CD14-positive monocyte (primary cell): ENCODE measurements at regions not wholly inside any gene's neighbourhood (a gene's known extent, or its start where the extent isn't known, plus 50 kb on each side); places are given as distances from the start of the nearest gene placed in this dataset.

Experiments
- DNase-seq, 3 donors: peaks; one replicate each; pipeline ENCODE4 v3.0.0-alpha.2; 2011 to 2022
- H2AFZ ChIP-seq: 2 replicates; pipeline ENCODE4 v1.6.0; 2012; ENCODE audit warnings: mild to moderate bottlenecking, low read depth, low read length, inconsistent platforms; ENCODE audit not compliant: insufficient read depth, poor library complexity, severe bottlenecking
- H3K27ac ChIP-seq, 2 donors: 1 replicate in 1 of 2; 2 replicates in 1 of 2; pipeline ENCODE4 v1.5.1; 2012 to 2013; ENCODE audit warnings: low read length in 2 of 2, control low read depth in 1 of 2, inconsistent platforms in 1 of 2, low read depth in 1 of 2, mild to moderate bottlenecking in 1 of 2
- H3K27me3 ChIP-seq, 2 donors: one replicate each; pipeline versions ENCODE4 v1.6.0 to v1.6.1; 2011 to 2013; ENCODE audit warnings: low read length in 2 of 2; ENCODE audit not compliant: control insufficient read depth in 2 of 2, insufficient read depth in 2 of 2
- H3K36me3 ChIP-seq, 2 donors: replicated peaks in 1 of 2; 1 replicate in 1 of 2; 2 replicates in 1 of 2; pipeline versions ENCODE4 v1.5.1 to v1.6.1; 2012 to 2013; ENCODE audit warnings: low read length in 2 of 2, control low read depth in 1 of 2, inconsistent platforms in 1 of 2, mild to moderate bottlenecking in 1 of 2; ENCODE audit not compliant: insufficient read depth in 2 of 2, control insufficient read depth in 1 of 2
- H3K4me1 ChIP-seq, 2 donors: 1 replicate in 1 of 2; 2 replicates in 1 of 2; pipeline versions ENCODE4 v1.5.1 to v1.6.1; 2012 to 2013; ENCODE audit warnings: low read length in 2 of 2, control low read depth in 1 of 2, inconsistent platforms in 1 of 2, mild to moderate bottlenecking in 1 of 2, moderate library complexity in 1 of 2; ENCODE audit not compliant: insufficient read depth in 2 of 2, control insufficient read depth in 1 of 2
- H3K4me2 ChIP-seq: replicated peaks from 2 replicates; pipeline ENCODE3; 2012; ENCODE audit warnings: low read length, moderate library complexity, mild to moderate bottlenecking; ENCODE audit not compliant: poor library complexity, severe bottlenecking; ENCODE audit errors: extremely low read depth
- H3K4me3 ChIP-seq, 3 experiments: fragments of 200-600 bp in 1 of 3; sonication (generic) in 1 of 3; replicated peaks in 1 of 3; 1 replicate in 2 of 3; 2 replicates in 1 of 3; pipeline ENCODE4 v1.5.1; 2011 to 2013; ENCODE audit warnings: low read length in 3 of 3, mild to moderate bottlenecking in 3 of 3, control low read depth in 2 of 3, low read depth in 2 of 3, inconsistent platforms in 1 of 3, moderate library complexity in 1 of 3
- H3K79me2 ChIP-seq: 2 replicates; pipeline ENCODE4 v1.6.0; 2012; ENCODE audit warnings: mild to moderate bottlenecking, control low read depth, inconsistent platforms, low read length, moderate library complexity; ENCODE audit not compliant: insufficient read depth
- H3K9ac ChIP-seq: 2 replicates; pipeline ENCODE4 v1.6.0; 2017; ENCODE audit warnings: low read length, mild to moderate bottlenecking; ENCODE audit not compliant: insufficient read depth, poor library complexity, severe bottlenecking
- H3K9me3 ChIP-seq, 2 donors: replicated peaks in 1 of 2; 1 replicate in 1 of 2; 2 replicates in 1 of 2; pipeline versions ENCODE4 v1.5.1 to v1.6.1; 2012 to 2013; ENCODE audit warnings: low read length in 2 of 2, control low read depth in 1 of 2; ENCODE audit not compliant: control insufficient read depth in 1 of 2, insufficient read depth in 1 of 2
- H4K20me1 ChIP-seq: 2 replicates; pipeline ENCODE4 v1.6.0; 2012; ENCODE audit warnings: mild to moderate bottlenecking, low read length, control low read depth, moderate library complexity; ENCODE audit not compliant: insufficient read depth
- H3K27ac Mint-ChIP-seq, 7 donors: one replicate each; pipeline ENCODE4 v1.8.0; 2020; ENCODE audit warnings: mild to moderate bottlenecking in 7 of 7, mixed read lengths in 7 of 7, moderate library complexity in 6 of 7, inconsistent platforms in 2 of 7
- H3K27me3 Mint-ChIP-seq, 3 donors: one replicate each; pipeline ENCODE4 v1.8.0; 2021 to 2022; ENCODE audit warnings: low read depth in 3 of 3, mild to moderate bottlenecking in 3 of 3, mixed read lengths in 3 of 3, moderate library complexity in 3 of 3, inconsistent platforms in 1 of 3
- H3K36me3 Mint-ChIP-seq, 2 donors: one replicate each; pipeline ENCODE4 v1.8.0; 2020; ENCODE audit warnings: mixed read lengths in 2 of 2, inconsistent platforms in 1 of 2, mild to moderate bottlenecking in 1 of 2
- H3K4me1 Mint-ChIP-seq: one replicate; pipeline ENCODE4 v1.8.0; 2020; ENCODE audit warnings: mild to moderate bottlenecking, mixed read lengths
- H3K4me3 Mint-ChIP-seq, 2 donors: one replicate each; pipeline ENCODE4 v1.8.0; 2020; ENCODE audit warnings: mild to moderate bottlenecking in 2 of 2, mixed read lengths in 2 of 2, moderate library complexity in 1 of 2
- H3K9me3 Mint-ChIP-seq, 7 donors: one replicate each; pipeline ENCODE4 v1.8.0; 2020 to 2022; ENCODE audit warnings: mixed read lengths in 7 of 7, mild to moderate bottlenecking in 6 of 7, moderate library complexity in 6 of 7, inconsistent platforms in 2 of 7
- CTCF ChIP-seq: fragments of 200-600 bp; IDR thresholded peaks from one replicate; pipeline ENCODE4 v1.8.0; 2022; ENCODE audit warnings: antibody characterized with exemption, mild to moderate bottlenecking
- WGBS: methylation state at CpG from one replicate; pipeline ENCODE4 v1.1.5; 2013; ENCODE audit warnings: missing lambda C conversion rate; ENCODE audit not compliant: insufficient coverage; 5-methylcytosine and 5-hydroxymethylcytosine counted together
- intact Hi-C, 2 donors: fragments of 100-400 bp; cut with micrococcal nuclease; formaldehyde crosslinking; loops; one replicate each; pipeline versions ENCODE4 v1.15.0 to v1.15.1; 2023

- Histone ChIP-seq H3K9ac (no peak overlapping the region), H3K4me1 (no peaks in the 10 kb centered on the region), H3K9me3 (peaks cover 3 to 7% of the 10 kb centered on the region in 2 donors), H3K4me3 (no peak overlapping the region), H3K36me3 (no peaks in the 10 kb centered on the region), H4K20me1 (no peaks in the 10 kb centered on the region), H3K79me2 (no peaks in the 10 kb centered on the region), H3K27ac (no peak overlapping the region), H2AFZ (no peak overlapping the region), H3K27me3 (no peaks in the 10 kb centered on the region), H3K4me2 (no peak overlapping the region)
- intact Hi-C loops: no loop called here
- Mint-ChIP-seq H3K27ac (no peak overlapping the region), H3K36me3 (no peaks in the 10 kb centered on the region), H3K4me3 (no peak overlapping the region), H3K27me3 (no peaks in the 10 kb centered on the region), H3K4me1 (no peaks in the 10 kb centered on the region), H3K9me3 (peaks cover 5 to 21% (median 7%) of the 10 kb centered on the region in 7 donors)
- no peak for DNase-seq
- WGBS: no CpG with 5 or more reads among the region's 3 CpGs
- no peak for TF ChIP-seq CTCF
These were observed 1163.5 kb upstream of the LRRTM3 start for GRCh38 chr10:65762311-65762710.

- no peak for TF ChIP-seq CTCF
- H4K20me1 ChIP-seq: no peaks in the 10 kb centered on the region
- H3K36me3 ChIP-seq: no peaks in the 10 kb centered on the region
- no peaks in the 10 kb centered on the region for H3K36me3 Mint-ChIP-seq
- H3K27ac ChIP-seq: no peak overlapping the region
- no peaks in the 10 kb centered on the region for H3K79me2 ChIP-seq
- intact Hi-C loops: no loop called here
- H3K9me3 ChIP-seq: peaks cover 3 to 6% of the 10 kb centered on the region in 2 donors
- DNase-seq: no peak
- no peak overlapping the region for H2AFZ ChIP-seq
- H3K4me2 ChIP-seq: no peak overlapping the region
- peaks cover 3 to 15% (median 7%) of the 10 kb centered on the region in 7 donors for H3K9me3 Mint-ChIP-seq
- no peaks in the 10 kb centered on the region for H3K27me3 Mint-ChIP-seq
- H3K4me1 ChIP-seq: no peaks in the 10 kb centered on the region
- H3K4me1 Mint-ChIP-seq: no peaks in the 10 kb centered on the region
- H3K27me3 ChIP-seq: no peaks in the 10 kb centered on the region
- WGBS: no CpG with 5 or more reads among the region's 1 CpG
- no peak overlapping the region for H3K4me3 Mint-ChIP-seq
- no peak overlapping the region for H3K27ac Mint-ChIP-seq
- no peak overlapping the region for H3K9ac ChIP-seq
- H3K4me3 ChIP-seq: no peak overlapping the region
These were observed 1160.8 kb upstream of the LRRTM3 start for GRCh38 chr10:65765006-65765541.
